H1 (cell line): ENCODE measurements at regions not wholly inside any gene's neighbourhood (a gene's known extent, or its start where the extent isn't known, plus 50 kb on each side); places are given as distances from the start of the nearest gene placed in this dataset.

Experiments used
- ASH2L ChIP-seq: fragments of 200-600, 300-600 bp; sonication (generic); IDR thresholded peaks from one replicate; pipeline ENCODE4 v1.7.1; 2017; ENCODE audit warnings: low read length
- BACH1 ChIP-seq: IDR thresholded peaks from 2 replicates; pipeline ENCODE4 v1.6.1; 2012; ENCODE audit warnings: low read length, improper control_type of control experiment
- HDAC6 ChIP-seq: IDR thresholded peaks from one replicate; pipeline ENCODE4 v1.7.1; 2012; ENCODE audit warnings: low read depth, mild to moderate bottlenecking, inconsistent platforms, low read length, moderate library complexity
- NANOG ChIP-seq: IDR thresholded peaks from 2 replicates; pipeline ENCODE4 v1.6.1; 2011; ENCODE audit warnings: low read length, low read depth, mild to moderate bottlenecking, inconsistent platforms; ENCODE audit not compliant: insufficient read depth, poor library complexity, severe bottlenecking
- POLR2AphosphoS5 ChIP-seq: IDR thresholded peaks from 2 replicates; pipeline ENCODE4 v1.6.1; 2011; ENCODE audit warnings: low read depth, low read length
- SP4 ChIP-seq: IDR thresholded peaks from 2 replicates; pipeline ENCODE4 v1.6.1; 2012; ENCODE audit warnings: low read length, inconsistent platforms

- TF ChIP-seq NANOG (no peak), ASH2L (no peak), POLR2AphosphoS5 (no peak), SP4 (no peak), HDAC6 (no peak), BACH1 (no peak)
Measured at GRCh38 chr21:36553406-36553805, 73.5 kb upstream of the CLDN14 start (continued).
